H9 (cell line): ENCODE measurements at regions not wholly inside any gene's neighbourhood (a gene's known extent, or its start where the extent isn't known, plus 50 kb on each side); places are given as distances from the start of the nearest gene placed in this dataset.

ENCODE experiments used
- DNase-seq: peaks from one replicate; pipeline ENCODE4 v3.0.0-alpha.2; 2017
- H2AFZ ChIP-seq: one replicate; pipeline ENCODE4 v1.6.1; 2013; ENCODE audit warnings: mild to moderate bottlenecking, low read length, control low read depth, moderate library complexity
- H2AK5ac ChIP-seq: 2 replicates; pipeline ENCODE4 v1.6.1; 2013; ENCODE audit warnings: low read length, control low read depth, mixed read lengths; ENCODE audit not compliant: insufficient read length
- H2BK120ac ChIP-seq: one replicate; pipeline ENCODE4 v1.6.1; 2013; ENCODE audit warnings: low read depth, mild to moderate bottlenecking, low read length, control low read depth, inconsistent platforms; ENCODE audit not compliant: poor library complexity, severe bottlenecking
- H2BK12ac ChIP-seq: 2 replicates; pipeline ENCODE4 v1.6.1; 2013; ENCODE audit warnings: low read length, control low read depth, mixed read lengths, low read depth; ENCODE audit not compliant: insufficient read length
- H2BK15ac ChIP-seq: 2 replicates; pipeline ENCODE4 v1.6.1; 2013; ENCODE audit warnings: low read depth, low read length, control low read depth
- H2BK20ac ChIP-seq: one replicate; pipeline ENCODE4 v1.6.1; 2013; ENCODE audit warnings: low read depth, mild to moderate bottlenecking, low read length, control low read depth, inconsistent platforms; ENCODE audit not compliant: poor library complexity, severe bottlenecking
- H2BK5ac ChIP-seq: 2 replicates; pipeline ENCODE4 v1.6.1; 2013; ENCODE audit warnings: low read length, control low read depth, mixed read lengths; ENCODE audit not compliant: insufficient read length
- H3K14ac ChIP-seq: 2 replicates; pipeline ENCODE4 v1.6.1; 2013; ENCODE audit warnings: low read length, control low read depth; ENCODE audit not compliant: insufficient read depth
- H3K18ac ChIP-seq: 2 replicates; pipeline ENCODE4 v1.6.1; 2013; ENCODE audit warnings: low read depth, mild to moderate bottlenecking, mixed read lengths, low read length, control low read depth; ENCODE audit not compliant: insufficient read length
- H3K23ac ChIP-seq: 2 replicates; pipeline ENCODE4 v1.6.1; 2013; ENCODE audit warnings: low read length, control low read depth, mixed read lengths, low read depth; ENCODE audit not compliant: insufficient read length
- H3K23me2 ChIP-seq: 2 replicates; pipeline ENCODE4 v1.6.1; 2013; ENCODE audit warnings: low read depth, mild to moderate bottlenecking, mixed read lengths, low read length, control low read depth; ENCODE audit not compliant: insufficient read length, poor library complexity, severe bottlenecking
- H3K27ac ChIP-seq: 2 replicates; pipeline ENCODE4 v1.5.1; 2013; ENCODE audit warnings: low read length, control low read depth, mixed read lengths, low read depth; ENCODE audit not compliant: insufficient read length
- H3K27me3 ChIP-seq: 2 replicates; pipeline ENCODE4 v1.6.1; 2013; ENCODE audit warnings: low read length, control low read depth, inconsistent platforms; ENCODE audit not compliant: insufficient read depth
- H3K4ac ChIP-seq: 2 replicates; pipeline ENCODE4 v1.6.1; 2013; ENCODE audit warnings: low read depth, mild to moderate bottlenecking, control low read depth, inconsistent platforms, low read length, moderate library complexity
- H3K4me1 ChIP-seq: 2 replicates; pipeline ENCODE4 v1.6.1; 2013; ENCODE audit warnings: low read length, control low read depth, inconsistent platforms; ENCODE audit not compliant: insufficient read depth
- H3K4me2 ChIP-seq: 2 replicates; pipeline ENCODE4 v1.6.1; 2013; ENCODE audit warnings: low read length, control low read depth, mixed read lengths; ENCODE audit not compliant: insufficient read length, insufficient read depth
- H3K56ac ChIP-seq: 2 replicates; pipeline ENCODE4 v1.6.1; 2013; ENCODE audit warnings: low read depth, mild to moderate bottlenecking, mixed read lengths, low read length, control low read depth; ENCODE audit not compliant: insufficient read length
- H3K79me1 ChIP-seq: 2 replicates; pipeline ENCODE4 v1.6.1; 2013; ENCODE audit warnings: low read depth, mild to moderate bottlenecking, moderate library complexity, low read length, control low read depth, inconsistent platforms; ENCODE audit not compliant: insufficient read depth, poor library complexity, severe bottlenecking
- H3K79me2 ChIP-seq: 2 replicates; pipeline ENCODE4 v1.6.1; 2013; ENCODE audit warnings: low read length, control low read depth, inconsistent platforms; ENCODE audit not compliant: insufficient read depth
- H3K9ac ChIP-seq: 2 replicates; pipeline ENCODE4 v1.6.1; 2013; ENCODE audit warnings: low read length, control low read depth, mixed read lengths; ENCODE audit not compliant: insufficient read length; ENCODE audit errors: extremely low read depth
- H3K9me3 ChIP-seq: one replicate; pipeline ENCODE4 v1.6.1; 2013; ENCODE audit warnings: low read depth, low read length, inconsistent platforms; ENCODE audit not compliant: control insufficient read depth
- H3T11ph ChIP-seq: one replicate; pipeline ENCODE4 v1.6.1; 2013; ENCODE audit warnings: mild to moderate bottlenecking, low read length, control low read depth, inconsistent platforms
- H4K20me1 ChIP-seq: one replicate; pipeline ENCODE4 v1.6.1; 2013; ENCODE audit not compliant: control insufficient read depth, insufficient read length, insufficient read depth
- H4K5ac ChIP-seq: 2 replicates; pipeline ENCODE4 v1.6.1; 2013; ENCODE audit warnings: low read depth, mild to moderate bottlenecking, mixed read lengths, low read length, control low read depth; ENCODE audit not compliant: insufficient read length
- H4K8ac ChIP-seq: replicated peaks from 2 replicates; pipeline ENCODE4 v1.6.1; 2013; ENCODE audit warnings: low read length, control low read depth, mixed read lengths, low read depth; ENCODE audit not compliant: insufficient read length
- H4K91ac ChIP-seq: 2 replicates; pipeline ENCODE4 v1.6.1; 2013; ENCODE audit warnings: low read depth, mild to moderate bottlenecking, moderate library complexity, mixed read lengths, low read length, control low read depth; ENCODE audit not compliant: insufficient read length
- H3K27ac Mint-ChIP-seq, 3 experiments: 2 replicates in 2 of 3; 3 replicates in 1 of 3; pipeline ENCODE4 v1.8.0; 2020 to 2021; ENCODE audit warnings: mixed read lengths in 3 of 3, mild to moderate bottlenecking in 1 of 3, moderate library complexity in 1 of 3
- H3K27me3 Mint-ChIP-seq: 2 replicates; pipeline ENCODE4 v1.8.0; 2021; ENCODE audit warnings: low read depth, mild to moderate bottlenecking, moderate library complexity, mixed read lengths
- H3K36me3 Mint-ChIP-seq, 3 experiments: 2 replicates in 2 of 3; 3 replicates in 1 of 3; pipeline ENCODE4 v1.8.0; 2020 to 2021; ENCODE audit warnings: low read depth in 3 of 3, mixed read lengths in 3 of 3; ENCODE audit not compliant: insufficient read depth in 1 of 3
- H3K4me1 Mint-ChIP-seq, 2 experiments: 2 replicates each; pipeline ENCODE4 v1.8.0; 2020; ENCODE audit warnings: mixed read lengths in 2 of 2
- H3K4me3 Mint-ChIP-seq, 2 experiments: 2 replicates in 1 of 2; 3 replicates in 1 of 2; pipeline ENCODE4 v1.8.0; 2020 to 2021; ENCODE audit warnings: mild to moderate bottlenecking in 2 of 2, mixed read lengths in 2 of 2, moderate library complexity in 1 of 2
- H3K9me3 Mint-ChIP-seq, 2 experiments: 2 replicates in 1 of 2; 3 replicates in 1 of 2; pipeline ENCODE4 v1.8.0; 2020; ENCODE audit warnings: mild to moderate bottlenecking in 2 of 2, mixed read lengths in 2 of 2, moderate library complexity in 1 of 2
- CTCF ChIP-seq: fragments of 200-600 bp; sonication (generic); conservative IDR thresholded peaks from 3 replicates; pipeline ENCODE4 v1.8.0; 2021; ENCODE audit warnings: antibody characterized with exemption, mild to moderate bottlenecking

- H3K79me1 ChIP-seq, result no peaks in the 10 kb centered on the region
- no peak overlapping the region for H4K91ac ChIP-seq
- no peak overlapping the region for H3K4me2 ChIP-seq
- DNase-seq, result no peak
- no peak overlapping the region for H4K5ac ChIP-seq
- H3K4ac ChIP-seq, result no peak overlapping the region
- H3K23me2 ChIP-seq, result no peaks in the 10 kb centered on the region
- no peak overlapping the region for H2BK12ac ChIP-seq
- no peak overlapping the region for H4K8ac ChIP-seq
- no peak overlapping the region for H3K14ac ChIP-seq
- no peak overlapping the region for H2BK15ac ChIP-seq
- H2AFZ ChIP-seq, result no peak overlapping the region
- no peak overlapping the region for H2BK20ac ChIP-seq
- peaks cover 6 to 9% of the 10 kb centered on the region in 2 experiments; a peak in 2 of 5 replicates for H3K9me3 Mint-ChIP-seq
- H3K27me3 Mint-ChIP-seq, result no peaks in the 10 kb centered on the region
- H3K27ac Mint-ChIP-seq, result no peak overlapping the region
- no peak overlapping the region for H3K23ac ChIP-seq
- no peaks in the 10 kb centered on the region for H3K4me1 Mint-ChIP-seq
- H3T11ph ChIP-seq, result no peak overlapping the region
- H3K27ac ChIP-seq, result no peak overlapping the region
- H2BK5ac ChIP-seq, result no peak overlapping the region
- no peaks in the 10 kb centered on the region for H3K9me3 ChIP-seq
- no peaks in the 10 kb centered on the region for H4K20me1 ChIP-seq
- no peak overlapping the region for H3K56ac ChIP-seq
- H3K36me3 Mint-ChIP-seq, result peaks cover 3 to 5% (median 5%) of the 10 kb centered on the region in 3 experiments; a peak in 4 of 7 replicates
- H3K79me2 ChIP-seq, result no peaks in the 10 kb centered on the region
- H2AK5ac ChIP-seq, result no peak overlapping the region
- no peak overlapping the region for H3K9ac ChIP-seq
- no peak overlapping the region for H3K18ac ChIP-seq
- H3K4me3 Mint-ChIP-seq, result no peak overlapping the region
- no peak for TF ChIP-seq CTCF
- no peaks in the 10 kb centered on the region for H3K27me3 ChIP-seq
- H2BK120ac ChIP-seq, result no peak overlapping the region
- no peaks in the 10 kb centered on the region for H3K4me1 ChIP-seq
Measured at GRCh38 chr3:96039632-96040031, 774.8 kb upstream of the EPHA6 start.
